ENCODE measurements at regions not wholly inside any gene's neighbourhood (a gene's known extent, or its start where the extent isn't known, plus 50 kb on each side); places are given as distances from the start of the nearest gene placed in this dataset.

DNA sequence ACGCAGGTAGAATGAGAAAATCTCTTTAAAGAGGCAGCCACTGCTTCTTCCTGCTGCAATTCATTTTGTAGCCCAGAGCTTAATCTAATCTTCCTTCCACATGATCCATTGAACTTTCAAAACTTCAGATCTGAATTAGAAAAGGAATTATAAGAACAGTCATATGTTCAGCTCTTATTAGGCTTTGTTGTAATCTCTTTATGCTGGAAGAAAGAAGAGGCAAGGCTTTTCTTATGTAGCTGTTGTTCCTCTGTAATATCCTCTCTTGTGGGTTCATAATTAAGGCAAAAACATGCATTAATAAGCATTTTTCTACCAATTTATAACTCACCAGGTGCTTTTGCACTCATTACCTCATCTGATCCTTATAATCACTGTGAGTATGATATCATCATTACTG is 634.9 kb upstream of the CFAP20DC start:
- Histone ChIP-seq H3K9me3 (ENCODE audit: low read length) (no peaks in the 10 kb centered on the region), H3K27ac (ENCODE audit: low read length) (no peak overlapping the region), H3K4me3 (ENCODE audit: low read length) (no peak overlapping the region), H3K79me2 (replicated peaks; ENCODE audit: insufficient read depth, low read length) (no peaks in the 10 kb centered on the region), H3F3A (ENCODE audit: insufficient read depth, low read length, poor library complexity, severe bottlenecking) (no peaks in the 10 kb centered on the region), H3K27me3 (ENCODE audit: insufficient read depth, low read depth, low read length) (no peaks in the 10 kb centered on the region), H2AFZ (ENCODE audit: low read depth, low read length) (no peak overlapping the region), H3K36me3 (ENCODE audit: insufficient read depth, low read length) (no peaks in the 10 kb centered on the region), H3K9me2 (ENCODE audit: insufficient read depth, low read length) (no peaks in the 10 kb centered on the region), H3K4me2 (ENCODE audit: low read length) (no peak overlapping the region), H3K9ac (ENCODE audit: low read length) (no peak overlapping the region), H4K20me1 (ENCODE audit: insufficient read depth) (no peaks in the 10 kb centered on the region)
- TF ChIP-seq RAD21 (conservative IDR thresholded peaks at IDR 0.05): no peak
- TF ChIP-seq, protein P1, sequence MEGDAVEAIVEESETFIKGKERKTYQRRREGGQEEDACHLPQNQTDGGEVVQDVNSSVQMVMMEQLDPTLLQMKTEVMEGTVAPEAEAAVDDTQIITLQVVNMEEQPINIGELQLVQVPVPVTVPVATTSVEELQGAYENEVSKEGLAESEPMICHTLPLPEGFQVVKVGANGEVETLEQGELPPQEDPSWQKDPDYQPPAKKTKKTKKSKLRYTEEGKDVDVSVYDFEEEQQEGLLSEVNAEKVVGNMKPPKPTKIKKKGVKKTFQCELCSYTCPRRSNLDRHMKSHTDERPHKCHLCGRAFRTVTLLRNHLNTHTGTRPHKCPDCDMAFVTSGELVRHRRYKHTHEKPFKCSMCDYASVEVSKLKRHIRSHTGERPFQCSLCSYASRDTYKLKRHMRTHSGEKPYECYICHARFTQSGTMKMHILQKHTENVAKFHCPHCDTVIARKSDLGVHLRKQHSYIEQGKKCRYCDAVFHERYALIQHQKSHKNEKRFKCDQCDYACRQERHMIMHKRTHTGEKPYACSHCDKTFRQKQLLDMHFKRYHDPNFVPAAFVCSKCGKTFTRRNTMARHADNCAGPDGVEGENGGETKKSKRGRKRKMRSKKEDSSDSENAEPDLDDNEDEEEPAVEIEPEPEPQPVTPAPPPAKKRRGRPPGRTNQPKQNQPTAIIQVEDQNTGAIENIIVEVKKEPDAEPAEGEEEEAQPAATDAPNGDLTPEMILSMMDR (IDR thresholded peaks at IDR 0.05; ENCODE audit: poor library complexity, severe bottlenecking): no peak
- no peak for TF ChIP-seq EZH2 (IDR thresholded peaks at IDR 0.05; ENCODE audit: borderline replicate concordance, insufficient read depth, low read length, poor library complexity, severe bottlenecking)
- no peak for TF ChIP-seq MXI1 (conservative IDR thresholded peaks at IDR 0.05; ENCODE audit: poor library complexity, severe bottlenecking)
- TF ChIP-seq, protein P2, sequence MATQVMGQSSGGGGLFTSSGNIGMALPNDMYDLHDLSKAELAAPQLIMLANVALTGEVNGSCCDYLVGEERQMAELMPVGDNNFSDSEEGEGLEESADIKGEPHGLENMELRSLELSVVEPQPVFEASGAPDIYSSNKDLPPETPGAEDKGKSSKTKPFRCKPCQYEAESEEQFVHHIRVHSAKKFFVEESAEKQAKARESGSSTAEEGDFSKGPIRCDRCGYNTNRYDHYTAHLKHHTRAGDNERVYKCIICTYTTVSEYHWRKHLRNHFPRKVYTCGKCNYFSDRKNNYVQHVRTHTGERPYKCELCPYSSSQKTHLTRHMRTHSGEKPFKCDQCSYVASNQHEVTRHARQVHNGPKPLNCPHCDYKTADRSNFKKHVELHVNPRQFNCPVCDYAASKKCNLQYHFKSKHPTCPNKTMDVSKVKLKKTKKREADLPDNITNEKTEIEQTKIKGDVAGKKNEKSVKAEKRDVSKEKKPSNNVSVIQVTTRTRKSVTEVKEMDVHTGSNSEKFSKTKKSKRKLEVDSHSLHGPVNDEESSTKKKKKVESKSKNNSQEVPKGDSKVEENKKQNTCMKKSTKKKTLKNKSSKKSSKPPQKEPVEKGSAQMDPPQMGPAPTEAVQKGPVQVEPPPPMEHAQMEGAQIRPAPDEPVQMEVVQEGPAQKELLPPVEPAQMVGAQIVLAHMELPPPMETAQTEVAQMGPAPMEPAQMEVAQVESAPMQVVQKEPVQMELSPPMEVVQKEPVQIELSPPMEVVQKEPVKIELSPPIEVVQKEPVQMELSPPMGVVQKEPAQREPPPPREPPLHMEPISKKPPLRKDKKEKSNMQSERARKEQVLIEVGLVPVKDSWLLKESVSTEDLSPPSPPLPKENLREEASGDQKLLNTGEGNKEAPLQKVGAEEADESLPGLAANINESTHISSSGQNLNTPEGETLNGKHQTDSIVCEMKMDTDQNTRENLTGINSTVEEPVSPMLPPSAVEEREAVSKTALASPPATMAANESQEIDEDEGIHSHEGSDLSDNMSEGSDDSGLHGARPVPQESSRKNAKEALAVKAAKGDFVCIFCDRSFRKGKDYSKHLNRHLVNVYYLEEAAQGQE (IDR thresholded peaks at IDR 0.05; ENCODE audit: borderline replicate concordance): no peak
- TF ChIP-seq TAF1 (IDR thresholded peaks at IDR 0.05; ENCODE audit: low read depth): no peak
- TF ChIP-seq SMC3 (conservative IDR thresholded peaks at IDR 0.05; ENCODE audit: poor library complexity): no peak
- TF ChIP-seq POLR2AphosphoS5 (IDR thresholded peaks at IDR 0.05): no peak
- TF ChIP-seq EP300 (conservative IDR thresholded peaks at IDR 0.05; ENCODE audit: poor library complexity, severe bottlenecking): no peak

DNA sequence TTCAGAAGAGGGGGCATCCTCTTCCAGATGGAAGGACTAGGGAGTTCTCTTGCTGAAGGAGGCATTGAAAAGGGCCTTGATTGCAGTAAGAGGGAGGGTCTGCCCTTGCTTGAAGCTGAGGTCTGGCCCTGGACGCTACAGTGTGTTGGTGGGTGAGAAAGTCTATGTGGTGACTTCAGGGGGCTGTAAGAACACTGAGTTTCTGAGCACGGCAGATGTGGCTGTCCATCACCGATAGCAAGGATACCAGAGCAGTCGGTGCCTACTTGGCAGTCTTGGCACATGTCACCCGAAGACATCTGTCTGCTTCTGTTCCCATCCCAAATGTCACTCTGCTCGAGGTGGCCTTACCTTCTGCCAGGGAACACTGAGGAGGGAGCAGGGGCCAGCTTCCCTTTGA is 631.1 kb upstream of the CFAP20DC start:
- no peaks in the 10 kb centered on the region for H3K36me3 ChIP-seq (ENCODE audit: insufficient read depth, low read length)
- H4K20me1 ChIP-seq (ENCODE audit: insufficient read depth): no peaks in the 10 kb centered on the region
- H3K27me3 ChIP-seq (ENCODE audit: insufficient read depth, low read depth, low read length): no peaks in the 10 kb centered on the region
- no peak overlapping the region for H3K4me3 ChIP-seq (ENCODE audit: low read length)
- H3K9me3 ChIP-seq (ENCODE audit: low read length): no peaks in the 10 kb centered on the region
- H3K79me2 ChIP-seq (replicated peaks; ENCODE audit: insufficient read depth, low read length): no peaks in the 10 kb centered on the region
- no peaks in the 10 kb centered on the region for H3K9me2 ChIP-seq (ENCODE audit: insufficient read depth, low read length)
- H3K9ac ChIP-seq (ENCODE audit: low read length): no peak overlapping the region
- TF ChIP-seq, protein P1 (IDR thresholded peaks at IDR 0.05; ENCODE audit: poor library complexity, severe bottlenecking): no peak
- TF ChIP-seq RAD21 (conservative IDR thresholded peaks at IDR 0.05) (no peak), TAF1 (IDR thresholded peaks at IDR 0.05; ENCODE audit: low read depth) (no peak), SMC3 (conservative IDR thresholded peaks at IDR 0.05; ENCODE audit: poor library complexity) (no peak), MXI1 (conservative IDR thresholded peaks at IDR 0.05; ENCODE audit: poor library complexity, severe bottlenecking) (no peak), EZH2 (IDR thresholded peaks at IDR 0.05; ENCODE audit: borderline replicate concordance, insufficient read depth, low read length, poor library complexity, severe bottlenecking) (no peak), EP300 (conservative IDR thresholded peaks at IDR 0.05; ENCODE audit: poor library complexity, severe bottlenecking) (no peak), POLR2AphosphoS5 (IDR thresholded peaks at IDR 0.05) (no peak)
- TF ChIP-seq, protein P2 (IDR thresholded peaks at IDR 0.05; ENCODE audit: borderline replicate concordance): no peak
- no peak overlapping the region for H3K4me2 ChIP-seq (ENCODE audit: low read length)
- no peak overlapping the region for H3K27ac ChIP-seq (ENCODE audit: low read length)
- no peak overlapping the region for H2AFZ ChIP-seq (ENCODE audit: low read depth, low read length)
- H3F3A ChIP-seq (ENCODE audit: insufficient read depth, low read length, poor library complexity, severe bottlenecking): no peaks in the 10 kb centered on the region

Measured in neural cell (in vitro differentiated cells).